H1 (cell line): ENCODE measurements at regions not wholly inside any gene's neighbourhood (a gene's known extent, or its start where the extent isn't known, plus 50 kb on each side); places are given as distances from the start of the nearest gene placed in this dataset.

ENCODE experiments used
- CTCF ChIA-PET: fragments of 300-600 bp; sonication (Branson Sonifier 250); formaldehyde crosslinking; loops from one replicate; lab custom pipeline; 2021; ENCODE audit not compliant: partially characterized antibody; lab: Charles Lee
- POLR2A ChIA-PET: fragments of 300-600 bp; sonication (Branson Sonifier 250); formaldehyde crosslinking; loops from one replicate; lab custom pipeline; 2021; ENCODE audit warnings: inconsistent platforms; ENCODE audit not compliant: partially characterized antibody; lab: Charles Lee
- DNase-seq, 2 experiments: peaks; one replicate each; pipeline versions ENCODE4 v3.0.0 to v3.0.0-alpha.2; 2010 to 2022; ENCODE audit warnings: low spot score in 2 of 2, low read depth in 1 of 2, mixed read lengths in 1 of 2
- FAIRE-seq: peaks from 2 replicates; lab custom pipeline; 2011; peaks lifted over from hg19 to GRCh38; lab: Jason Lieb, UNC
- H2AFZ ChIP-seq: 2 replicates; pipeline ENCODE4 v1.8.1; 2012; ENCODE audit warnings: low read length, inconsistent platforms
- H2AK5ac ChIP-seq: 2 replicates; pipeline ENCODE4 v1.6.1; 2013; ENCODE audit warnings: low read depth, low read length
- H2BK120ac ChIP-seq: replicated peaks from 2 replicates; pipeline ENCODE3; 2013; ENCODE audit warnings: low read depth, low read length, inconsistent platforms
- H2BK12ac ChIP-seq: 2 replicates; pipeline ENCODE4 v1.6.1; 2013; ENCODE audit warnings: low read depth, low read length
- H2BK15ac ChIP-seq: 2 replicates; pipeline ENCODE4 v1.6.1; 2013; ENCODE audit warnings: low read length
- H2BK20ac ChIP-seq: 2 replicates; pipeline ENCODE4 v1.6.1; 2013; ENCODE audit warnings: low read length
- H2BK5ac ChIP-seq: 2 replicates; pipeline ENCODE4 v1.6.1; 2013; ENCODE audit warnings: low read depth, low read length
- H3K14ac ChIP-seq: 2 replicates; pipeline ENCODE4 v1.6.1; 2013; ENCODE audit warnings: inconsistent platforms; ENCODE audit not compliant: insufficient read length
- H3K18ac ChIP-seq: 2 replicates; pipeline ENCODE4 v1.6.1; 2013; ENCODE audit warnings: low read length; ENCODE audit errors: extremely low read depth
- H3K23ac ChIP-seq: 2 replicates; pipeline ENCODE4 v1.6.1; 2013; ENCODE audit warnings: inconsistent platforms; ENCODE audit not compliant: insufficient read length
- H3K23me2 ChIP-seq: 2 replicates; pipeline ENCODE4 v1.6.1; 2013; ENCODE audit warnings: low read depth, low read length
- H3K27ac ChIP-seq: 2 replicates; pipeline ENCODE4 v1.6.1; 2011; ENCODE audit warnings: low read depth, low read length, inconsistent platforms
- H3K27me3 ChIP-seq, 4 experiments: replicated peaks in 1 of 4; 1 replicate in 1 of 4; 2 replicates in 3 of 4; pipeline versions ENCODE4 v1.6.1 to v1.8.1; 2011 to 2013; ENCODE audit warnings: low read length in 3 of 4, mild to moderate bottlenecking in 3 of 4, inconsistent platforms in 2 of 4, mixed read lengths in 2 of 4, moderate library complexity in 1 of 4; ENCODE audit not compliant: control insufficient read depth in 3 of 4, insufficient read depth in 3 of 4; ENCODE audit errors: extremely low read depth in 1 of 4
- H3K36me3 ChIP-seq, 4 experiments: 2 replicates each; pipeline versions ENCODE4 v1.6.1 to v1.8.1; 2011 to 2013; ENCODE audit warnings: mild to moderate bottlenecking in 4 of 4, low read length in 3 of 4, moderate library complexity in 2 of 4, control low read depth in 1 of 4, inconsistent platforms in 1 of 4; ENCODE audit not compliant: insufficient read depth in 4 of 4, control insufficient read depth in 2 of 4
- H3K4ac ChIP-seq: replicated peaks from 2 replicates; pipeline ENCODE3; 2013; ENCODE audit warnings: low read length, low read depth, mixed read lengths, inconsistent platforms; ENCODE audit not compliant: insufficient read length
- H3K4me1 ChIP-seq, 4 experiments: replicated peaks in 1 of 4; 1 replicate in 1 of 4; 2 replicates in 3 of 4; pipeline versions ENCODE4 v1.6.1 to v1.8.1; 2011 to 2013; ENCODE audit warnings: low read length in 3 of 4, inconsistent platforms in 2 of 4, mixed read lengths in 1 of 4; ENCODE audit not compliant: insufficient read depth in 4 of 4, control insufficient read depth in 3 of 4
- H3K4me2 ChIP-seq, 2 experiments: 2 replicates each; pipeline versions ENCODE4 v1.6.1 to v1.8.1; 2011 to 2013; ENCODE audit warnings: low read depth in 2 of 2, low read length in 2 of 2, control low read depth in 1 of 2, inconsistent platforms in 1 of 2, mild to moderate bottlenecking in 1 of 2; ENCODE audit not compliant: insufficient read depth in 1 of 2
- H3K4me3 ChIP-seq, 4 experiments: fragments of 200-600, 300-600 bp in 1 of 4; sonication (generic), shearing (Covaris generic), sonication (Bioruptor Twin) in 1 of 4; 2 replicates each; pipeline versions ENCODE4 v1.5.1 to v1.8.1; 2011 to 2016; ENCODE audit warnings: low read length in 4 of 4, low read depth in 3 of 4, control low read depth in 2 of 4, inconsistent platforms in 2 of 4, mild to moderate bottlenecking in 2 of 4, mixed read lengths in 1 of 4, moderate library complexity in 1 of 4; ENCODE audit not compliant: insufficient read depth in 2 of 4; ENCODE audit errors: extremely low read depth in 1 of 4
- H3K56ac ChIP-seq: replicated peaks from 2 replicates; pipeline ENCODE3; 2013; ENCODE audit warnings: low read depth, mild to moderate bottlenecking, mixed read lengths, low read length, inconsistent platforms; ENCODE audit not compliant: insufficient read length
- H3K79me1 ChIP-seq: 2 replicates; pipeline ENCODE4 v1.6.1; 2013; ENCODE audit warnings: low read depth, low read length, control low read depth
- H3K79me2 ChIP-seq, 2 experiments: 2 replicates each; pipeline versions ENCODE4 v1.6.1 to v1.8.1; 2012 to 2013; ENCODE audit warnings: low read length in 2 of 2, mild to moderate bottlenecking in 2 of 2, inconsistent platforms in 1 of 2; ENCODE audit not compliant: insufficient read depth in 2 of 2, control insufficient read depth in 1 of 2
- H3K9ac ChIP-seq, 4 experiments: replicated peaks in 1 of 4; 1 replicate in 1 of 4; 2 replicates in 3 of 4; pipeline versions ENCODE4 v1.6.1 to v1.8.1; 2011 to 2013; ENCODE audit warnings: low read depth in 3 of 4, low read length in 3 of 4, control low read depth in 2 of 4, mild to moderate bottlenecking in 2 of 4, moderate library complexity in 2 of 4, inconsistent platforms in 1 of 4; ENCODE audit errors: extremely low read depth in 1 of 4
- H3K9me3 ChIP-seq, 2 experiments: 2 replicates each; pipeline versions ENCODE4 v1.6.1 to v1.8.1; 2012 to 2013; ENCODE audit warnings: mild to moderate bottlenecking in 2 of 2, moderate library complexity in 2 of 2, control low read depth in 1 of 2, inconsistent platforms in 1 of 2, low read depth in 1 of 2, low read length in 1 of 2, mixed read lengths in 1 of 2; ENCODE audit not compliant: insufficient read depth in 2 of 2
- H4K20me1 ChIP-seq, 2 experiments: replicated peaks in 1 of 2; 2 replicates each; pipeline versions ENCODE3 to v1.8.1; 2011 to 2013; ENCODE audit warnings: inconsistent platforms in 2 of 2, low read length in 2 of 2, mild to moderate bottlenecking in 1 of 2; ENCODE audit not compliant: insufficient read depth in 2 of 2, control insufficient read depth in 1 of 2
- H4K5ac ChIP-seq: 2 replicates; pipeline ENCODE4 v1.6.1; 2013; ENCODE audit warnings: low read length, low read depth, mixed read lengths, inconsistent platforms; ENCODE audit not compliant: insufficient read length
- H4K8ac ChIP-seq: 2 replicates; pipeline ENCODE4 v1.8.0; 2013; ENCODE audit warnings: mild to moderate bottlenecking, moderate library complexity, low read length, inconsistent platforms; ENCODE audit not compliant: insufficient read depth; ENCODE audit errors: extremely low read depth
- H4K91ac ChIP-seq: replicated peaks from 2 replicates; pipeline ENCODE3; 2013; ENCODE audit warnings: low read length, mixed read lengths, inconsistent platforms; ENCODE audit not compliant: insufficient read length
- EP300 ChIP-seq, 2 experiments: IDR thresholded peaks; 1 replicate in 1 of 2; 2 replicates in 1 of 2; pipeline ENCODE4 v1.6.1; 2011 to 2012; ENCODE audit warnings: low read depth in 2 of 2, low read length in 2 of 2, mild to moderate bottlenecking in 2 of 2, borderline replicate concordance in 1 of 2, inconsistent platforms in 1 of 2, moderate library complexity in 1 of 2
- GABPA ChIP-seq: IDR thresholded peaks from 2 replicates; pipeline ENCODE4 v1.6.1; 2011; ENCODE audit warnings: mild to moderate bottlenecking, low read length, moderate library complexity, borderline replicate concordance; ENCODE audit not compliant: insufficient read depth
- HDAC6 ChIP-seq: IDR thresholded peaks from one replicate; pipeline ENCODE4 v1.7.1; 2012; ENCODE audit warnings: low read depth, mild to moderate bottlenecking, inconsistent platforms, low read length, moderate library complexity
- KDM4A ChIP-seq: IDR thresholded peaks from one replicate; pipeline ENCODE4 v1.7.1; 2012; ENCODE audit warnings: low read depth, mild to moderate bottlenecking, moderate library complexity, low read length, inconsistent platforms; ENCODE audit not compliant: severe bottlenecking
- SIRT6 ChIP-seq: IDR thresholded peaks from one replicate; pipeline ENCODE4 v1.7.1; 2012; ENCODE audit warnings: low read length, inconsistent platforms
- WGBS, 2 experiments: shearing (Covaris generic) in 1 of 2; methylation state at CpG; one replicate each; pipeline versions ENCODE4 v1.1.6 to v1.1.7; 2013 to 2015; ENCODE audit warnings: low lambda C conversion rate in 2 of 2, mixed read lengths in 2 of 2, inconsistent platforms in 1 of 2, low coverage in 1 of 2, missing lambda C conversion rate in 1 of 2; ENCODE audit not compliant: insufficient replicate concordance in 2 of 2, insufficient coverage in 1 of 2, insufficient read length in 1 of 2; ENCODE audit errors: extremely low coverage in 1 of 2, missing lambda C conversion rate in 1 of 2; 5-methylcytosine and 5-hydroxymethylcytosine counted together

DNA sequence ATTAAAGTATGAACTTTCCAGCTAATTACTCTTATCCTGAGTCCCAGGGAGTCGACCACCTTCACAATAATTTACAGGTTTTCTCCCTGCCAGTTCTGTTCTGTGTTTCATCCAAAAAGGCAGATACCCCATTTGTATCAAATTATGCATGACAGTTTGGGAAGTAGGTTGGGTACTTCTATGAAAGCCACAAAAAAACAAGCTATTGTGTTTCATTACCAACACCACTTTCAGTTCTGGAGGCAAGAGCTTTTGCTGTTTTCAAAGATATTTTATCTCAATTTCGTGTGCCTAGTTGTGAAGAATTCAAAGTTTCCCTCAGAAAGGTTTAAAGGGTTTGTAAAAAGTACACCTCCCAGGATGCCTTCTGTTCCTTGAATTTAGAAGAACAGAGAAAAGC, 557.4 kb downstream of the FLRT2 start:
- no peak overlapping the region for H4K91ac ChIP-seq
- no peak for DNase-seq
- 0 out of 7 replicates have a peak, but pooled peaks cover 0 to 2% (median 0%) of the 10 kb centered on the region in 4 experiments for H3K4me1 ChIP-seq
- H4K8ac ChIP-seq = no peak overlapping the region
- no peaks in the 10 kb centered on the region for H3K27me3 ChIP-seq
- H3K79me2 ChIP-seq = no peaks in the 10 kb centered on the region
- no peak overlapping the region for H2BK5ac ChIP-seq
- H3K36me3 ChIP-seq = no peaks in the 10 kb centered on the region
- H3K18ac ChIP-seq = no peak overlapping the region
- no peak overlapping the region for H3K4me3 ChIP-seq
- H3K9ac ChIP-seq = no peak overlapping the region
- no peak overlapping the region for H4K5ac ChIP-seq
- H2AK5ac ChIP-seq = no peak overlapping the region
- no peak overlapping the region for H2BK15ac ChIP-seq
- ChIA-PET CTCF (interaction anchor here (0.7 kb wide), 1 partner anchor 51 kb away, joined by 3 read pairs; no protein-coding TSS in a partner anchor), POLR2A (no interaction called here)
- no peak overlapping the region for H2BK120ac ChIP-seq
- no peaks in the 10 kb centered on the region for H3K79me1 ChIP-seq
- H4K20me1 ChIP-seq = no peaks in the 10 kb centered on the region
- H2BK12ac ChIP-seq = no peak overlapping the region
- no peak overlapping the region for H2BK20ac ChIP-seq
- no peak overlapping the region for H3K14ac ChIP-seq
- WGBS, 2 experiments = 77% methylated on average over 2 of the region's 2 CpGs; no CpG with 5 or more reads in 1 of the 2 experiments
- TF ChIP-seq SIRT6 (no peak), HDAC6 (no peak), KDM4A (no peak), GABPA (no peak), EP300 (IDR thresholded peaks at IDR 0.05; ENCODE audit: borderline replicate concordance in 1 of 2, low read depth in 2 of 2, low read length in 2 of 2) (no peak)
- TF ChIP-seq, all 59 proteins: peak for 0
- H3K4ac ChIP-seq = no peak overlapping the region
- H3K27ac ChIP-seq = no peak overlapping the region
- H3K4me2 ChIP-seq = no peak overlapping the region
- H3K23me2 ChIP-seq = no peaks in the 10 kb centered on the region
- H3K9me3 ChIP-seq = no peaks in the 10 kb centered on the region
- no peak for FAIRE-seq
- peak overlapping the region; percentile 38 for H2AFZ ChIP-seq
- H3K56ac ChIP-seq = no peak overlapping the region
- no peak overlapping the region for H3K23ac ChIP-seq
